GM12878 (cell line): ENCODE measurements at regions not wholly inside any gene's neighbourhood (a gene's known extent, or its start where the extent isn't known, plus 50 kb on each side); places are given as distances from the start of the nearest gene placed in this dataset.

Source experiments
- CBFB ChIP-seq: IDR thresholded peaks from 2 replicates; pipeline ENCODE4 v1.6.1; 2016; ENCODE audit warnings: antibody characterized with exemption, low read depth
- CREB1 ChIP-seq: IDR thresholded peaks from 2 replicates; pipeline ENCODE4 v1.6.1; 2012; ENCODE audit warnings: low read depth, mild to moderate bottlenecking, inconsistent platforms
- EED ChIP-seq: sonication (generic); IDR thresholded peaks from 2 replicates; pipeline ENCODE4 v1.6.1; 2016; ENCODE audit warnings: antibody characterized with exemption, low read depth
- MXI1 ChIP-seq: fragments of 150-350 bp; IDR thresholded peaks from 2 replicates; pipeline ENCODE4 v1.6.1; 2011; ENCODE audit warnings: low read depth, mild to moderate bottlenecking, inconsistent platforms, low read length, improper control_type of control experiment
- MYC ChIP-seq: IDR thresholded peaks from 2 replicates; pipeline ENCODE4 v1.6.1; 2011; ENCODE audit warnings: mild to moderate bottlenecking, low read length, moderate library complexity, inconsistent platforms; ENCODE audit not compliant: insufficient read depth, insufficient replicate concordance, insufficient read length, severe bottlenecking
- NFYB ChIP-seq: IDR thresholded peaks from 2 replicates; pipeline ENCODE4 v1.6.1; 2011; ENCODE audit warnings: low read depth, mild to moderate bottlenecking, low read length, improper control_type of control experiment, moderate library complexity; ENCODE audit not compliant: insufficient read depth
- SPI1 ChIP-seq: IDR thresholded peaks from 2 replicates; pipeline ENCODE4 v1.6.1; 2011; ENCODE audit warnings: low read depth, mild to moderate bottlenecking, low read length, moderate library complexity, borderline replicate concordance; ENCODE audit not compliant: insufficient read depth
- TF ChIP-seq, protein P1 (sequence below): fragments of 450-650 bp; IDR thresholded peaks from 2 replicates; pipeline ENCODE4 v1.6.1; 2016; ENCODE audit warnings: mild to moderate bottlenecking, moderate library complexity, borderline replicate concordance
- TF ChIP-seq, protein P2 (sequence below): IDR thresholded peaks from 2 replicates; pipeline ENCODE4 v1.6.1; 2012; ENCODE audit warnings: improper control_type of control experiment, low read depth, low read length; ENCODE audit not compliant: insufficient replicate concordance
- TF ChIP-seq, protein P3 (sequence below): fragments of 450-650 bp; IDR thresholded peaks from 2 replicates; pipeline ENCODE4 v1.6.1; 2017; ENCODE audit warnings: antibody characterized with exemption, mild to moderate bottlenecking, moderate library complexity

DNA sequence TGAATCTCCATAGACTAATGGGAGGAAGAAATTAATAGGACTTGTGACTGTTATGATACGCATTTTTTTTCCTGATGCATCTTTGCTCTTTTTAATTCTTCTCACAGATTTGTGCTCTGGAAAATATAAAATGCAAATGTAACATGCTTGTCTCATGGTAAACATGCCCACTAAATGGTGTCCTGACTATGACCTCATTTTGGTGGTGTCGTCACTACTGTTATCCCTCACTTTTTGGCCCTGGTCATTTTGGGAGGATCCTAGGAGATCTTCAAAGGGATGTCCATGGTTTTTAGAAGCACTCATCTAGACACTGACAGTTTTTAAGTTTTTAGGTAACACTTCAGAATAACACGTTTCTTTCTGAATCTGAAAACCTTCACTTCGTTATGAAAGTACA is 790.8 kb upstream of the FBXO33 start (continued):
- TF ChIP-seq, protein P1, sequence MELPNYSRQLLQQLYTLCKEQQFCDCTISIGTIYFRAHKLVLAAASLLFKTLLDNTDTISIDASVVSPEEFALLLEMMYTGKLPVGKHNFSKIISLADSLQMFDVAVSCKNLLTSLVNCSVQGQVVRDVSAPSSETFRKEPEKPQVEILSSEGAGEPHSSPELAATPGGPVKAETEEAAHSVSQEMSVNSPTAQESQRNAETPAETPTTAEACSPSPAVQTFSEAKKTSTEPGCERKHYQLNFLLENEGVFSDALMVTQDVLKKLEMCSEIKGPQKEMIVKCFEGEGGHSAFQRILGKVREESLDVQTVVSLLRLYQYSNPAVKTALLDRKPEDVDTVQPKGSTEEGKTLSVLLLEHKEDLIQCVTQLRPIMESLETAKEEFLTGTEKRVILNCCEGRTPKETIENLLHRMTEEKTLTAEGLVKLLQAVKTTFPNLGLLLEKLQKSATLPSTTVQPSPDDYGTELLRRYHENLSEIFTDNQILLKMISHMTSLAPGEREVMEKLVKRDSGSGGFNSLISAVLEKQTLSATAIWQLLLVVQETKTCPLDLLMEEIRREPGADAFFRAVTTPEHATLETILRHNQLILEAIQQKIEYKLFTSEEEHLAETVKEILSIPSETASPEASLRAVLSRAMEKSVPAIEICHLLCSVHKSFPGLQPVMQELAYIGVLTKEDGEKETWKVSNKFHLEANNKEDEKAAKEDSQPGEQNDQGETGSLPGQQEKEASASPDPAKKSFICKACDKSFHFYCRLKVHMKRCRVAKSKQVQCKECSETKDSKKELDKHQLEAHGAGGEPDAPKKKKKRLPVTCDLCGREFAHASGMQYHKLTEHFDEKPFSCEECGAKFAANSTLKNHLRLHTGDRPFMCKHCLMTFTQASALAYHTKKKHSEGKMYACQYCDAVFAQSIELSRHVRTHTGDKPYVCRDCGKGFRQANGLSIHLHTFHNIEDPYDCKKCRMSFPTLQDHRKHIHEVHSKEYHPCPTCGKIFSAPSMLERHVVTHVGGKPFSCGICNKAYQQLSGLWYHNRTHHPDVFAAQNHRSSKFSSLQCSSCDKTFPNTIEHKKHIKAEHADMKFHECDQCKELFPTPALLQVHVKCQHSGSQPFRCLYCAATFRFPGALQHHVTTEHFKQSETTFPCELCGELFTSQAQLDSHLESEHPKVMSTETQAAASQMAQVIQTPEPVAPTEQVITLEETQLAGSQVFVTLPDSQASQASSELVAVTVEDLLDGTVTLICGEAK: no peak
- no peak for TF ChIP-seq NFYB
- no peak for TF ChIP-seq MYC
- TF ChIP-seq CREB1: no peak
- no peak for TF ChIP-seq CBFB
- TF ChIP-seq SPI1: no peak
- no peak for TF ChIP-seq EED
- no peak for TF ChIP-seq MXI1
- TF ChIP-seq, protein P2, sequence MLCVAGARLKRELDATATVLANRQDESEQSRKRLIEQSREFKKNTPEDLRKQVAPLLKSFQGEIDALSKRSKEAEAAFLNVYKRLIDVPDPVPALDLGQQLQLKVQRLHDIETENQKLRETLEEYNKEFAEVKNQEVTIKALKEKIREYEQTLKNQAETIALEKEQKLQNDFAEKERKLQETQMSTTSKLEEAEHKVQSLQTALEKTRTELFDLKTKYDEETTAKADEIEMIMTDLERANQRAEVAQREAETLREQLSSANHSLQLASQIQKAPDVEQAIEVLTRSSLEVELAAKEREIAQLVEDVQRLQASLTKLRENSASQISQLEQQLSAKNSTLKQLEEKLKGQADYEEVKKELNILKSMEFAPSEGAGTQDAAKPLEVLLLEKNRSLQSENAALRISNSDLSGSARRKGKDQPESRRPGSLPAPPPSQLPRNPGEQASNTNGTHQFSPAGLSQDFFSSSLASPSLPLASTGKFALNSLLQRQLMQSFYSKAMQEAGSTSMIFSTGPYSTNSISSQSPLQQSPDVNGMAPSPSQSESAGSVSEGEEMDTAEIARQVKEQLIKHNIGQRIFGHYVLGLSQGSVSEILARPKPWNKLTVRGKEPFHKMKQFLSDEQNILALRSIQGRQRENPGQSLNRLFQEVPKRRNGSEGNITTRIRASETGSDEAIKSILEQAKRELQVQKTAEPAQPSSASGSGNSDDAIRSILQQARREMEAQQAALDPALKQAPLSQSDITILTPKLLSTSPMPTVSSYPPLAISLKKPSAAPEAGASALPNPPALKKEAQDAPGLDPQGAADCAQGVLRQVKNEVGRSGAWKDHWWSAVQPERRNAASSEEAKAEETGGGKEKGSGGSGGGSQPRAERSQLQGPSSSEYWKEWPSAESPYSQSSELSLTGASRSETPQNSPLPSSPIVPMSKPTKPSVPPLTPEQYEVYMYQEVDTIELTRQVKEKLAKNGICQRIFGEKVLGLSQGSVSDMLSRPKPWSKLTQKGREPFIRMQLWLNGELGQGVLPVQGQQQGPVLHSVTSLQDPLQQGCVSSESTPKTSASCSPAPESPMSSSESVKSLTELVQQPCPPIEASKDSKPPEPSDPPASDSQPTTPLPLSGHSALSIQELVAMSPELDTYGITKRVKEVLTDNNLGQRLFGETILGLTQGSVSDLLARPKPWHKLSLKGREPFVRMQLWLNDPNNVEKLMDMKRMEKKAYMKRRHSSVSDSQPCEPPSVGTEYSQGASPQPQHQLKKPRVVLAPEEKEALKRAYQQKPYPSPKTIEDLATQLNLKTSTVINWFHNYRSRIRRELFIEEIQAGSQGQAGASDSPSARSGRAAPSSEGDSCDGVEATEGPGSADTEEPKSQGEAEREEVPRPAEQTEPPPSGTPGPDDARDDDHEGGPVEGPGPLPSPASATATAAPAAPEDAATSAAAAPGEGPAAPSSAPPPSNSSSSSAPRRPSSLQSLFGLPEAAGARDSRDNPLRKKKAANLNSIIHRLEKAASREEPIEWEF: no peak
- TF ChIP-seq, protein P3, sequence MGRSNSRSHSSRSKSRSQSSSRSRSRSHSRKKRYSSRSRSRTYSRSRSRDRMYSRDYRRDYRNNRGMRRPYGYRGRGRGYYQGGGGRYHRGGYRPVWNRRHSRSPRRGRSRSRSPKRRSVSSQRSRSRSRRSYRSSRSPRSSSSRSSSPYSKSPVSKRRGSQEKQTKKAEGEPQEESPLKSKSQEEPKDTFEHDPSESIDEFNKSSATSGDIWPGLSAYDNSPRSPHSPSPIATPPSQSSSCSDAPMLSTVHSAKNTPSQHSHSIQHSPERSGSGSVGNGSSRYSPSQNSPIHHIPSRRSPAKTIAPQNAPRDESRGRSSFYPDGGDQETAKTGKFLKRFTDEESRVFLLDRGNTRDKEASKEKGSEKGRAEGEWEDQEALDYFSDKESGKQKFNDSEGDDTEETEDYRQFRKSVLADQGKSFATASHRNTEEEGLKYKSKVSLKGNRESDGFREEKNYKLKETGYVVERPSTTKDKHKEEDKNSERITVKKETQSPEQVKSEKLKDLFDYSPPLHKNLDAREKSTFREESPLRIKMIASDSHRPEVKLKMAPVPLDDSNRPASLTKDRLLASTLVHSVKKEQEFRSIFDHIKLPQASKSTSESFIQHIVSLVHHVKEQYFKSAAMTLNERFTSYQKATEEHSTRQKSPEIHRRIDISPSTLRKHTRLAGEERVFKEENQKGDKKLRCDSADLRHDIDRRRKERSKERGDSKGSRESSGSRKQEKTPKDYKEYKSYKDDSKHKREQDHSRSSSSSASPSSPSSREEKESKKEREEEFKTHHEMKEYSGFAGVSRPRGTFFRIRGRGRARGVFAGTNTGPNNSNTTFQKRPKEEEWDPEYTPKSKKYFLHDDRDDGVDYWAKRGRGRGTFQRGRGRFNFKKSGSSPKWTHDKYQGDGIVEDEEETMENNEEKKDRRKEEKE: no peak
- TF ChIP-seq, all 136 proteins: peak for 0
